ENCODE measurements at regions not wholly inside any gene's neighbourhood (a gene's known extent, or its start where the extent isn't known, plus 50 kb on each side); places are given as distances from the start of the nearest gene placed in this dataset.

DNA sequence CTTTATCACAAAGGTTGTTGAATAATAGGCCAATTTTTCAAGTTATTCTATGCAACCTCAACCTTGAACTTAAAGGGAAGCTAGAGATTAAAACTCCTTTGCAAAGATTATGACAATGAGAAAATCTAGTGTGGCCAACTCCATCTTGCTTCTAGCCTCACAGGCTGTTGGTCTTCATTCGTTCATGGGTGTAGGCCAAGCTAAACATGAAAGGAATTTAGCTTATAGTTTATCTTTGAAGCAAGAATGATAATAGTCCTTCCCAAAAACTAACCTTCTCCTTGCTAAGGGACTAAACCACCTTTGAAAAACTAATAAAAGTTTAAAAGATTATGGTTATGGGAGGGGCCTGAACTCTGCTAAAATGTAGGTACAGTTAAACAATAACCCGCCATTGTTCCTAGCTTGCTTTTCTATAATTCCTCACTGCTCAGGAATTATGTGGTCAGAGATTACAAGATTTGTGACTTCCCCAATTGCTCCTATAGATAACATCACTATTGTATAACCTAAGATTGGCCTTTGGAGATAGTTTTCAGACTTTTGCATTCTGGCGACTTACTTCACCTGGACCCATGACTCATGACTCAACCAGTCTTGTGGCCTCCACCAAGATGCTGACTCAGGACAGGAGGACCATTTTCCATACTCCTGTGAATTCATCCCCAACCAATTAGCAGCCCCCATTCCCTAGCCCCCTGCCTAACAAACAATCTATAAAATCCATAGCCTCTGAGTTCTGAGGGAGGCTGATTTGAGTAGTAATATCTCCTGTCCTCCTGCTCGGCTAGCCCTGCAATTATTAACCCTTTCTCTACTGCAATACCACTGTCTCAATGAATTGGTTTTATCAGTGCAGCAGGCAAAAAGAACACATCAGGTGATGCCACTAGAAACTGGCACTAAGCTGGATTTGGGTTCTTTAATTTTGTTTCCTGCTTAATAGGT is 154.5 kb downstream of the CD83 start:
- ATAC-seq (ENCODE audit: insufficient read depth, low FRiP score) (no peak), DNase-seq (no peak)
- Histone ChIP-seq H3K9ac (ENCODE audit: insufficient read depth in 1 of 2, low read length in 2 of 2) (no peak overlapping the region), H3K27ac (ENCODE audit: low read depth in 1 of 2, low read length in 1 of 2) (no peak overlapping the region), H3K9me3 (ENCODE audit: control insufficient read depth in 4 of 4, insufficient read depth in 3 of 4, low read length in 3 of 4) (peaks cover 0 to 3% (median 1%) of the 10 kb centered on the region in 4 donors), H3K4me1 (ENCODE audit: control insufficient read depth in 5 of 5, insufficient read depth in 5 of 5, low read length in 5 of 5) (peaks cover 0 to 20% (median 18%) of the 10 kb centered on the region in 5 donors), H3K4me3 (no peak overlapping the region), H3K36me3 (ENCODE audit: control insufficient read depth in 4 of 4, insufficient read depth in 4 of 4, low read length in 4 of 4) (no peaks in the 10 kb centered on the region), H3K27me3 (ENCODE audit: control insufficient read depth in 3 of 3, insufficient read depth in 3 of 3, low read length in 2 of 3) (no peaks in the 10 kb centered on the region)
- TF ChIP-seq, protein P1, sequence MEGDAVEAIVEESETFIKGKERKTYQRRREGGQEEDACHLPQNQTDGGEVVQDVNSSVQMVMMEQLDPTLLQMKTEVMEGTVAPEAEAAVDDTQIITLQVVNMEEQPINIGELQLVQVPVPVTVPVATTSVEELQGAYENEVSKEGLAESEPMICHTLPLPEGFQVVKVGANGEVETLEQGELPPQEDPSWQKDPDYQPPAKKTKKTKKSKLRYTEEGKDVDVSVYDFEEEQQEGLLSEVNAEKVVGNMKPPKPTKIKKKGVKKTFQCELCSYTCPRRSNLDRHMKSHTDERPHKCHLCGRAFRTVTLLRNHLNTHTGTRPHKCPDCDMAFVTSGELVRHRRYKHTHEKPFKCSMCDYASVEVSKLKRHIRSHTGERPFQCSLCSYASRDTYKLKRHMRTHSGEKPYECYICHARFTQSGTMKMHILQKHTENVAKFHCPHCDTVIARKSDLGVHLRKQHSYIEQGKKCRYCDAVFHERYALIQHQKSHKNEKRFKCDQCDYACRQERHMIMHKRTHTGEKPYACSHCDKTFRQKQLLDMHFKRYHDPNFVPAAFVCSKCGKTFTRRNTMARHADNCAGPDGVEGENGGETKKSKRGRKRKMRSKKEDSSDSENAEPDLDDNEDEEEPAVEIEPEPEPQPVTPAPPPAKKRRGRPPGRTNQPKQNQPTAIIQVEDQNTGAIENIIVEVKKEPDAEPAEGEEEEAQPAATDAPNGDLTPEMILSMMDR (IDR thresholded peaks at IDR 0.05; ENCODE audit: control extremely low read depth, extremely low read depth), result no peak
- WGBS, 2 donors, result 64 to 71% methylated on average over 4 of the region's 4 CpGs

DNA sequence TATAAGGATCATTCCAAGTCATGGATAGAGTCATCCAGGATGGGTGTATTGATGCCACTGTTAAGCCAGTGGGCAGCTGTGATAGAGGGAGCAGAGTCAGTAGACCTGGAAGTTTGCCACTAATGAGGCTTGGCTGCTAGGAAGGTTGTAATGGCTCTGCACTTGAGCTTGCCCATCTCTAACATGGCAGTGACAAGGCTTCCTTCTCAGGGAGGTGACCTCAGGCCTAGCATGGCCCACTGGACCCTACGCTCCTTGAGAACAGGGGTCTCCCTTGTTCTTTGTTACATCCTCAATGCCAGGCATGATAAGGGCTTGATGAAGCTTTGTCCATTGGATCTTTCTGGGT is 155.1 kb downstream of the CD83 start:
- Histone ChIP-seq H3K27me3 (ENCODE audit: control insufficient read depth in 3 of 3, insufficient read depth in 3 of 3, low read length in 2 of 3) (no peaks in the 10 kb centered on the region), H3K9me3 (ENCODE audit: control insufficient read depth in 4 of 4, insufficient read depth in 3 of 4, low read length in 3 of 4) (peaks cover 0 to 3% (median 1%) of the 10 kb centered on the region in 4 donors), H3K4me1 (ENCODE audit: control insufficient read depth in 5 of 5, insufficient read depth in 5 of 5, low read length in 5 of 5) (peaks cover 0 to 20% (median 18%) of the 10 kb centered on the region in 5 donors), H3K36me3 (ENCODE audit: control insufficient read depth in 4 of 4, insufficient read depth in 4 of 4, low read length in 4 of 4) (no peaks in the 10 kb centered on the region), H3K4me3 (no peak overlapping the region), H3K9ac (ENCODE audit: insufficient read depth in 1 of 2, low read length in 2 of 2) (no peak overlapping the region), H3K27ac (ENCODE audit: low read depth in 1 of 2, low read length in 1 of 2) (no peak overlapping the region)
- WGBS, 2 donors, result 100% methylated on average over 1 of the region's 1 CpG
- TF ChIP-seq, protein P1 (IDR thresholded peaks at IDR 0.05; ENCODE audit: control extremely low read depth, extremely low read depth), result no peak
- DNase-seq (no peak), ATAC-seq (ENCODE audit: insufficient read depth, low FRiP score) (no peak)

DNA sequence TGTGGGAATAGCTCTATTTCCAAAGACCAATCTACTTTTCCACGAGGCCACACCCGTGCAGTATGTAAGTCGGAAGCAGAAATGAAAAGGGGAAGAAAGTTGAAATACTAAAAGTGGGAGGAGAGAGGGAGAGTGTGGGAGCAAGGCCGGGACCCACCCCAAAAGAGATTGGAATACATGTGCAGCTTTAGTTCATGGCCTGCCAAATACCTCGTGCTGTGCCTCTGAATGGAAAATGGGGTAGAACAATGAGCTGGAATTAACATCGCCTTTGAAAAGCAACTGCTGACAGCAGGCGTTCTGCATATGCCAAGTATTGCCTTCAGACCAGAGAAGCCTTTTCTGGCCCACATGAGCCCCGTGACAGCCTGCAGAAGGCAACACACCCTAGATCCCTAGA is 155.6 kb downstream of the CD83 start:
- Histone ChIP-seq H3K4me1 (ENCODE audit: control insufficient read depth in 5 of 5, insufficient read depth in 5 of 5, low read length in 5 of 5) (peaks cover 0 to 20% (median 18%) of the 10 kb centered on the region in 5 donors), H3K36me3 (ENCODE audit: control insufficient read depth in 4 of 4, insufficient read depth in 4 of 4, low read length in 4 of 4) (no peaks in the 10 kb centered on the region), H3K9ac (ENCODE audit: insufficient read depth in 1 of 2, low read length in 2 of 2) (no peak overlapping the region), H3K27me3 (ENCODE audit: control insufficient read depth in 3 of 3, insufficient read depth in 3 of 3, low read length in 2 of 3) (no peaks in the 10 kb centered on the region), H3K27ac (ENCODE audit: low read depth in 1 of 2, low read length in 1 of 2) (no peak overlapping the region), H3K4me3 (no peak overlapping the region), H3K9me3 (ENCODE audit: control insufficient read depth in 4 of 4, insufficient read depth in 3 of 4, low read length in 3 of 4) (peaks cover 0 to 3% (median 1%) of the 10 kb centered on the region in 4 donors)
- TF ChIP-seq, protein P1 (IDR thresholded peaks at IDR 0.05; ENCODE audit: control extremely low read depth, extremely low read depth), result no peak
- ATAC-seq (ENCODE audit: insufficient read depth, low FRiP score) (no peak), DNase-seq (no peak)
- WGBS, 2 donors, result 64 to 81% methylated on average over 8 of the region's 8 CpGs
